ENCODE measurements at regions not wholly inside any gene's neighbourhood (a gene's known extent, or its start where the extent isn't known, plus 50 kb on each side); places are given as distances from the start of the nearest gene placed in this dataset.
"Not testable (repeated sequence)": the region's sequence is repeated elsewhere in the genome, so short reads cannot be mapped to it uniquely, and the experiment has no call there.

GRCh38 chr4:115969756-115970155 lies 856.3 kb upstream of the NDST4 start:
- no peak overlapping the region for H3K27ac ChIP-seq (ENCODE audit: insufficient read depth, low read length, poor library complexity, severe bottlenecking)
- no peaks in the 10 kb centered on the region for H3K27me3 ChIP-seq (replicated peaks; ENCODE audit: control insufficient read depth, insufficient read depth, low read length, poor library complexity, severe bottlenecking)
- no peaks in the 10 kb centered on the region for H3K36me3 ChIP-seq (ENCODE audit: control insufficient read depth, insufficient read depth, low read length)
- no peaks in the 10 kb centered on the region for H3K9me3 ChIP-seq (ENCODE audit: control insufficient read depth, low read length)
- DNase-seq, result no peak
- H3K4me3 ChIP-seq (ENCODE audit: insufficient read depth, low read depth, low read length, poor library complexity, severe bottlenecking), result no peak overlapping the region
- no peaks in the 10 kb centered on the region for H3K4me1 ChIP-seq (ENCODE audit: control insufficient read depth, insufficient read depth, low read length, poor library complexity, severe bottlenecking)

- Histone ChIP-seq H3K27me3 (replicated peaks; ENCODE audit: control insufficient read depth, insufficient read depth, low read length, poor library complexity, severe bottlenecking) (no peaks in the 10 kb centered on the region), H3K27ac (ENCODE audit: insufficient read depth, low read length, poor library complexity, severe bottlenecking) (no peak overlapping the region), H3K36me3 (ENCODE audit: control insufficient read depth, insufficient read depth, low read length) (no peaks in the 10 kb centered on the region), H3K9me3 (ENCODE audit: control insufficient read depth, low read length) (no peaks in the 10 kb centered on the region), H3K4me3 (ENCODE audit: insufficient read depth, low read depth, low read length, poor library complexity, severe bottlenecking) (no peak overlapping the region), H3K4me1 (ENCODE audit: control insufficient read depth, insufficient read depth, low read length, poor library complexity, severe bottlenecking) (no peaks in the 10 kb centered on the region)
- DNase-seq, result no peak
Observed at GRCh38 chr4:115965588-115965987, 852.2 kb upstream of the NDST4 start.

- H3K4me1 ChIP-seq (ENCODE audit: control insufficient read depth, insufficient read depth, low read length, poor library complexity, severe bottlenecking); H3K36me3 ChIP-seq (ENCODE audit: control insufficient read depth, insufficient read depth, low read length); H3K27me3 ChIP-seq (replicated peaks; ENCODE audit: control insufficient read depth, insufficient read depth, low read length, poor library complexity, severe bottlenecking); DNase-seq; H3K9me3 ChIP-seq (ENCODE audit: control insufficient read depth, low read length); H3K4me3 ChIP-seq (ENCODE audit: insufficient read depth, low read depth, low read length, poor library complexity, severe bottlenecking); H3K27ac ChIP-seq (ENCODE audit: insufficient read depth, low read length, poor library complexity, severe bottlenecking): not testable (repeated sequence)
Observed at GRCh38 chr4:115956054-115956796, 842.8 kb upstream of the NDST4 start.

- Histone ChIP-seq H3K4me1 (ENCODE audit: control insufficient read depth, insufficient read depth, low read length, poor library complexity, severe bottlenecking) (no peaks in the 10 kb centered on the region), H3K9me3 (ENCODE audit: control insufficient read depth, low read length) (no peaks in the 10 kb centered on the region), H3K27me3 (replicated peaks; ENCODE audit: control insufficient read depth, insufficient read depth, low read length, poor library complexity, severe bottlenecking) (no peaks in the 10 kb centered on the region), H3K4me3 (ENCODE audit: insufficient read depth, low read depth, low read length, poor library complexity, severe bottlenecking) (no peak overlapping the region), H3K36me3 (ENCODE audit: control insufficient read depth, insufficient read depth, low read length) (no peaks in the 10 kb centered on the region), H3K27ac (ENCODE audit: insufficient read depth, low read length, poor library complexity, severe bottlenecking) (no peak overlapping the region)
- DNase-seq, result no peak
Observed at GRCh38 chr4:115950806-115951205, 837.4 kb upstream of the NDST4 start.

GRCh38 chr4:115949974-115950743 lies 836.7 kb upstream of the NDST4 start:
- H3K9me3 ChIP-seq (ENCODE audit: control insufficient read depth, low read length); H3K4me3 ChIP-seq (ENCODE audit: insufficient read depth, low read depth, low read length, poor library complexity, severe bottlenecking); H3K4me1 ChIP-seq (ENCODE audit: control insufficient read depth, insufficient read depth, low read length, poor library complexity, severe bottlenecking); H3K27ac ChIP-seq (ENCODE audit: insufficient read depth, low read length, poor library complexity, severe bottlenecking); H3K27me3 ChIP-seq (replicated peaks; ENCODE audit: control insufficient read depth, insufficient read depth, low read length, poor library complexity, severe bottlenecking); H3K36me3 ChIP-seq (ENCODE audit: control insufficient read depth, insufficient read depth, low read length); DNase-seq: not testable (repeated sequence)

- H3K9me3 ChIP-seq (ENCODE audit: control insufficient read depth, low read length), result no peaks in the 10 kb centered on the region
- H3K36me3 ChIP-seq (ENCODE audit: control insufficient read depth, insufficient read depth, low read length), result no peaks in the 10 kb centered on the region
- H3K4me1 ChIP-seq (ENCODE audit: control insufficient read depth, insufficient read depth, low read length, poor library complexity, severe bottlenecking), result no peaks in the 10 kb centered on the region
- H3K27ac ChIP-seq (ENCODE audit: insufficient read depth, low read length, poor library complexity, severe bottlenecking), result no peak overlapping the region
- DNase-seq, result no peak
- H3K4me3 ChIP-seq (ENCODE audit: insufficient read depth, low read depth, low read length, poor library complexity, severe bottlenecking), result no peak overlapping the region
- H3K27me3 ChIP-seq (replicated peaks; ENCODE audit: control insufficient read depth, insufficient read depth, low read length, poor library complexity, severe bottlenecking), result no peaks in the 10 kb centered on the region
Observed at GRCh38 chr4:115945026-115945425, 831.6 kb upstream of the NDST4 start.

GRCh38 chr4:115944146-115944905 lies 830.9 kb upstream of the NDST4 start:
- H3K4me1 ChIP-seq (ENCODE audit: control insufficient read depth, insufficient read depth, low read length, poor library complexity, severe bottlenecking), result no peaks in the 10 kb centered on the region
- H3K4me3 ChIP-seq (ENCODE audit: insufficient read depth, low read depth, low read length, poor library complexity, severe bottlenecking), result no peak overlapping the region
- DNase-seq, result no peak
- H3K27me3 ChIP-seq (replicated peaks; ENCODE audit: control insufficient read depth, insufficient read depth, low read length, poor library complexity, severe bottlenecking), result no peaks in the 10 kb centered on the region
- H3K9me3 ChIP-seq (ENCODE audit: control insufficient read depth, low read length), result no peaks in the 10 kb centered on the region
- H3K36me3 ChIP-seq (ENCODE audit: control insufficient read depth, insufficient read depth, low read length), result no peaks in the 10 kb centered on the region
- H3K27ac ChIP-seq (ENCODE audit: insufficient read depth, low read length, poor library complexity, severe bottlenecking), result no peak overlapping the region

- no peaks in the 10 kb centered on the region for H3K36me3 ChIP-seq (ENCODE audit: control insufficient read depth, insufficient read depth, low read length)
- DNase-seq, result no peak
- H3K27me3 ChIP-seq (replicated peaks; ENCODE audit: control insufficient read depth, insufficient read depth, low read length, poor library complexity, severe bottlenecking), result no peaks in the 10 kb centered on the region
- no peaks in the 10 kb centered on the region for H3K4me1 ChIP-seq (ENCODE audit: control insufficient read depth, insufficient read depth, low read length, poor library complexity, severe bottlenecking)
- no peak overlapping the region for H3K27ac ChIP-seq (ENCODE audit: insufficient read depth, low read length, poor library complexity, severe bottlenecking)
- H3K4me3 ChIP-seq (ENCODE audit: insufficient read depth, low read depth, low read length, poor library complexity, severe bottlenecking), result no peak overlapping the region
- no peaks in the 10 kb centered on the region for H3K9me3 ChIP-seq (ENCODE audit: control insufficient read depth, low read length)
Observed at GRCh38 chr4:115938764-115939443, 825.5 kb upstream of the NDST4 start.

- no peaks in the 10 kb centered on the region for H3K9me3 ChIP-seq (ENCODE audit: control insufficient read depth, low read length)
- no peak for DNase-seq
- H3K27ac ChIP-seq (ENCODE audit: insufficient read depth, low read length, poor library complexity, severe bottlenecking), result no peak overlapping the region
- H3K4me3 ChIP-seq (ENCODE audit: insufficient read depth, low read depth, low read length, poor library complexity, severe bottlenecking), result no peak overlapping the region
- H3K4me1 ChIP-seq (ENCODE audit: control insufficient read depth, insufficient read depth, low read length, poor library complexity, severe bottlenecking), result no peaks in the 10 kb centered on the region
- no peaks in the 10 kb centered on the region for H3K27me3 ChIP-seq (replicated peaks; ENCODE audit: control insufficient read depth, insufficient read depth, low read length, poor library complexity, severe bottlenecking)
- no peaks in the 10 kb centered on the region for H3K36me3 ChIP-seq (ENCODE audit: control insufficient read depth, insufficient read depth, low read length)
Observed at GRCh38 chr4:115929373-115929772, 816.0 kb upstream of the NDST4 start.
